Endothelial cell of umbilical vein (primary cell): ENCODE measurements at regions not wholly inside any gene's neighbourhood (a gene's known extent, or its start where the extent isn't known, plus 50 kb on each side); places are given as distances from the start of the nearest gene placed in this dataset.

Source experiments
- CTCF ChIP-seq, 2 donors: IDR thresholded peaks; 1 replicate in 1 of 2; 2 replicates in 1 of 2; pipeline ENCODE4 v1.5.1; 2011; ENCODE audit warnings: low read length in 2 of 2, mild to moderate bottlenecking in 2 of 2, moderate library complexity in 2 of 2, control low read depth in 1 of 2, inconsistent platforms in 1 of 2, low read depth in 1 of 2; ENCODE audit not compliant: insufficient read depth in 1 of 2; ENCODE audit errors: extremely low read depth in 1 of 2
- EZH2 ChIP-seq: IDR thresholded peaks from 2 replicates; pipeline ENCODE4 v1.6.1; 2012; ENCODE audit warnings: borderline replicate concordance, low read depth, mild to moderate bottlenecking, moderate library complexity, low read length, inconsistent platforms; ENCODE audit not compliant: severe bottlenecking
- FOS ChIP-seq: IDR thresholded peaks from 2 replicates; pipeline ENCODE4 v1.6.1; 2011; ENCODE audit warnings: mild to moderate bottlenecking, low read length, moderate library complexity, borderline replicate concordance; ENCODE audit not compliant: insufficient read depth
- POLR2A ChIP-seq: IDR thresholded peaks from 2 replicates; pipeline ENCODE4 v1.6.1; 2012; ENCODE audit warnings: low read depth, mild to moderate bottlenecking, control low read depth, low read length
- POLR2AphosphoS5 ChIP-seq: IDR thresholded peaks from 2 replicates; pipeline ENCODE4 v1.6.1; 2012; ENCODE audit warnings: low read depth, mild to moderate bottlenecking, control low read depth, low read length, moderate library complexity; ENCODE audit not compliant: insufficient read depth

DNA sequence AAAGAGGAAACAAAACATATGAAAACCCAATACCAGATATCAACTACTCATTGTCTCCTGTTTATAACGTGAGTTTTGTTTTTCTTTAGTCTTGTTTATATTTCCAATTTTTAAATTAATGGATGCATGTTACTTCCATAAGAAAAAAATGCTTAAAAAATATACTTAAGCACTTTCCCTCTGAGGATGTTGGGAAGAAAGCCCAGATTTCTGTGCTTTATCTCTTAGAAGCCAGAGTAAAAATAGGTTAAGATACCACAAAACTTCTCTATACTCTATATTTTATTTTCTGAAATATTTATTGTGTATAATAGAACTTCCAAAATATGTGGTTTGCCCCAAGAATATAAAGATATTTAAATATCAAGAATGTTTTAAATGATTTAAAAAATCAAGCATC, 633.9 kb downstream of the STK39 start:
- no peak for TF ChIP-seq POLR2A
- TF ChIP-seq CTCF (IDR thresholded peaks at IDR 0.05; ENCODE audit: extremely low read depth in 1 of 2, insufficient read depth in 1 of 2, low read depth in 1 of 2, low read length in 2 of 2) = no peak
- no peak for TF ChIP-seq EZH2
- no peak for TF ChIP-seq POLR2AphosphoS5
- TF ChIP-seq FOS = no peak
